ENCODE measurements at regions not wholly inside any gene's neighbourhood (a gene's known extent, or its start where the extent isn't known, plus 50 kb on each side); places are given as distances from the start of the nearest gene placed in this dataset.

DNA sequence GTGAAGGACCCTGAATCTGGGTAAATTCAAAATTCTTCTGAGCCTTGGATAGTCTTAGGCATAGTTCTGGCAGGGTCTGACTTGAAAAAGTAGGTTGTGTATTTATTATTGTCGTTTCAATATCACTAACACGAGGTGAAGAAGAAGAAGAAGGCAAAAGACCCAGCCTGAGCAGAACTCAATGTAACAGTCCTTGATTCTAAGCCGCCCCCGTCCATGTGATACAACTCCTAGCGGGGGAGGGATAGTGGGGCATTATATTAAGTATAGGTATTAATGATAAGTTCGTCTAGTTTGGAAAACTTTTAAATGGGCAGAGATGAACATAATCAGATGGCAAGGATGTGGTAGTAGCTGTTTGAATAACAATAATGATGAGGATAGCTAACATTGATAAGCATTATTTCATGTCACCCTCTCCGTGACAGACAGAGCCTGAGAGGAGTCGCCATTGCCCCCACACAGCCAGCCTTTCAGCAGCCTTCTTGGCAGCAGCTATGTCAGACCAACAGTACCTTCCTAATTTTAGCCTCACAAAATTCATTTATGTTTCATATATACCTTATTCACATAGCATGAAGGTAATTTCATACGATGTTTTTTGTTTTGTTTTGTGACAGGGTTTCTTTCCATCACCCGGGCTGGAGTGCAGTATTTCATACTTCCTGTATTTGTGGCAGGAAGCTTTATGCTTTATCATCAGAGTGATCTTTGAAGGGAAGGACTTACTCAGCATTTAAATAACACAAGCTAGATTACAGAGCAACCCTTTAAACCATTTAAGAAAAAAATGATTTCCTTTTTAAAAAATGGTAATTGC, 64.4 kb upstream of the NPAS1 start:
- TF ChIP-seq, protein P1, sequence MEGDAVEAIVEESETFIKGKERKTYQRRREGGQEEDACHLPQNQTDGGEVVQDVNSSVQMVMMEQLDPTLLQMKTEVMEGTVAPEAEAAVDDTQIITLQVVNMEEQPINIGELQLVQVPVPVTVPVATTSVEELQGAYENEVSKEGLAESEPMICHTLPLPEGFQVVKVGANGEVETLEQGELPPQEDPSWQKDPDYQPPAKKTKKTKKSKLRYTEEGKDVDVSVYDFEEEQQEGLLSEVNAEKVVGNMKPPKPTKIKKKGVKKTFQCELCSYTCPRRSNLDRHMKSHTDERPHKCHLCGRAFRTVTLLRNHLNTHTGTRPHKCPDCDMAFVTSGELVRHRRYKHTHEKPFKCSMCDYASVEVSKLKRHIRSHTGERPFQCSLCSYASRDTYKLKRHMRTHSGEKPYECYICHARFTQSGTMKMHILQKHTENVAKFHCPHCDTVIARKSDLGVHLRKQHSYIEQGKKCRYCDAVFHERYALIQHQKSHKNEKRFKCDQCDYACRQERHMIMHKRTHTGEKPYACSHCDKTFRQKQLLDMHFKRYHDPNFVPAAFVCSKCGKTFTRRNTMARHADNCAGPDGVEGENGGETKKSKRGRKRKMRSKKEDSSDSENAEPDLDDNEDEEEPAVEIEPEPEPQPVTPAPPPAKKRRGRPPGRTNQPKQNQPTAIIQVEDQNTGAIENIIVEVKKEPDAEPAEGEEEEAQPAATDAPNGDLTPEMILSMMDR (IDR thresholded peaks at IDR 0.05; ENCODE audit: extremely low read depth, insufficient read depth, missing control alignments), result no peak
- in situ Hi-C loops (cut with MboI; ENCODE audit: low pct_unique_long_range_greater_than_20kb, low sequenced_read_pairs, unreplicated experiment), result no loop called here
- DNase-seq (ENCODE audit: low spot score), result no peak

DNA sequence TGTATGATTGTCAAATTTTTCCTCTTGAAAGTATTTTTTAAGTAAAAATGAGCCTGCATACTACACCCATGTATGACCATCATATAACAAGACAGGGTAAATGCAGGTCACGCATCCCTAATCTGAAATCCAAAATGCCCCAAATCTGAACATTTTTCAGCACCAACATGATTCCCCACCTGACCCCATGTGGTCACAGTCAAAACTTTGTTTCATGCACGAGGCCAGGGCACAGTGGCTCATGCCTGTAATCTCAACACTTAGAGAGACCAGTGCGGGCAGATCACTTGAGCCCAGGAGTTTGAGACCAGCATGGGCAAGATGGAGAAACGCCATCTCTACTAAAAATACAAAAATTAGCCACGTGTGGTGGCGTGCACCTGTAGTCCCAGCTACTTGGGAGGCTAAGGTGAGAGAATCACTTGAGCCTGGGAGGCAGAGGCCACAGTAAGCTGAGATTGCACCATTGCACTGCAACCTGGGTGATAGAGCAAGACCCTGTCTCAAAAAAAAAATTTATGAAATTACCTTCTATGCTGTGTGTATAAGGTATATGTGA, 63.7 kb upstream of the NPAS1 start:
- in situ Hi-C loops (cut with MboI; ENCODE audit: low pct_unique_long_range_greater_than_20kb, low sequenced_read_pairs, unreplicated experiment), result no loop called here
- DNase-seq (ENCODE audit: low spot score), result no peak
- TF ChIP-seq, protein P1 (IDR thresholded peaks at IDR 0.05; ENCODE audit: extremely low read depth, insufficient read depth, missing control alignments), result no peak

DNA sequence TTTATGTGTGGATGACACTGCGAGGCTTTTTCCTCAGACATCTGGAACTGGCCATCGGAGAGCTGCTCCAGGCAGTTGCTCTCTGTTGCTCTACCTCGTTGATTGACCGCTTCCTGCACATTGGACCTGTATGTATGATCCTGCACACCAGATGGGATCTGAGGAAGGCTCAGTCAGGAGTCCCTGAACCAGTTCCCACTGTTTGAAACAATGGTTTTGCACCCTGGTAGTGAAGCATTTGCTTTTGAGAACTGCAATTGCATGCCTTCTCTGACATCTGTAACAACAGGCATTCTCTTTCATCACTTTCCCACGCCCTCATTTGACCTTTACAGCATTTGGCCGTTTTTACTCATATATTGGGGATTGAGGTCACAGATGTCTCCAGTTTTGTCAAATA, 61.1 kb upstream of the NPAS1 start:
- DNase-seq (ENCODE audit: low spot score), result no peak
- in situ Hi-C loops (cut with MboI; ENCODE audit: low pct_unique_long_range_greater_than_20kb, low sequenced_read_pairs, unreplicated experiment), result no loop called here
- TF ChIP-seq, protein P1 (IDR thresholded peaks at IDR 0.05; ENCODE audit: extremely low read depth, insufficient read depth, missing control alignments), result no peak

DNA sequence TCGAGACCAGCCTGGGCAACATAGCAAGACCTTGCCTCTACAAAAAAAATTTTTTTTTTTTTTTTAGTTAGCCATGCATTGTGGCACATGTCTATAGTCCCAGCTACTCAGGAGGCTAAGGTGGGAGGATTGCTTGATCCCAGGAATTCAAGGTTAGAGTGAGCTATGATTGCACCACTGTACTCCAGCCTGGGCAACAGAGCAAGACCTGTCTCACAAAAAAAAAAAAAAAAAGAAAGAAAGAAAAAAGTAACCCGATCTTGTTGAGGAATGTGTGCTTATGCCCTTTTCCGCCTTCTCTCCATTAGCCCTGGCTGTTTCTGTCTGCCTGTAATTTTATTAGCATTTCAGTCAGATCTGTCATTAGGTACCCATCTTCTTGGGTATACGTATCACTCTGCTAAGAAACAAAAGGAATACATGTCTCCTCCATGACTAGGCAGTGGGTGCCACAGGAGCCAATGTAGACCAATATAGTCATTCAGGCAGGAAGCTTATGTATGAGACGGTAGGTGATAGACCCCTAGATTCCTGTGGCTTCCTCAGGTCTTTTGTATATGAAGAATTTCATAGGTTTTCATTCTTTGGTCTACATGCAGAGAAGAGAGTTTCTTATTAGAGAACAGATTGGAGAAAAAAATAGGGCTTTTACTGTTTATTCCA, 59.6 kb upstream of the NPAS1 start:
- no peak for DNase-seq (ENCODE audit: low spot score)
- TF ChIP-seq, protein P1 (IDR thresholded peaks at IDR 0.05; ENCODE audit: extremely low read depth, insufficient read depth, missing control alignments), result no peak
- in situ Hi-C loops (cut with MboI; ENCODE audit: low pct_unique_long_range_greater_than_20kb, low sequenced_read_pairs, unreplicated experiment), result no loop called here

DNA sequence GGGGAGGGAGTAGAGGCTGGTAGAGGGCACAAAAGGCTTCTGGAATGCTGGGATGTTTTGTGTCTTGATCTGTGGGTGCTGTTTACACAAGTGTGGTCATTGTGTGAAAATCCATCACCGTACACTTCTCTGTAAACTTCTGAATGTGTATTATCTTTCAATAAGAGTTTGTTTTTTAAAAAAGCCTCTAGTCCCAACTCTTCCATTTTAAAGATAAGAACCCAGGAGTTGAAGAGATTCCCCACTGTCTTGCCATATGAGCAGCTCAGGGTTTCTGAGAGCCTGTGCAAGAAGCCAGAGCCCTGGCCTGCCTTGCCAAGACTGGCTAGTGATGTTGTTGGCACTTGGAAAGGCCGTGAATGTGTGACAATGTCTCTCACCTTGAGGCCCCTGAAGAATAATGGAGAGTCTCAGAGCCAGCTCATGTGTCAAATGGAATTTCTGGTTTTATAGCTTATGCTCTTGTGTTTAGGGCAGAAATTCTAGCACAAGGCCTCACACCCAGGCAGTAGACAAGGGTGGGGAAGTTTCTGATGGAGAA, 57.5 kb upstream of the NPAS1 start:
- in situ Hi-C loops (cut with MboI; ENCODE audit: low pct_unique_long_range_greater_than_20kb, low sequenced_read_pairs, unreplicated experiment), result no loop called here
- no peak for DNase-seq (ENCODE audit: low spot score)
- TF ChIP-seq, protein P1 (IDR thresholded peaks at IDR 0.05; ENCODE audit: extremely low read depth, insufficient read depth, missing control alignments), result no peak

DNA sequence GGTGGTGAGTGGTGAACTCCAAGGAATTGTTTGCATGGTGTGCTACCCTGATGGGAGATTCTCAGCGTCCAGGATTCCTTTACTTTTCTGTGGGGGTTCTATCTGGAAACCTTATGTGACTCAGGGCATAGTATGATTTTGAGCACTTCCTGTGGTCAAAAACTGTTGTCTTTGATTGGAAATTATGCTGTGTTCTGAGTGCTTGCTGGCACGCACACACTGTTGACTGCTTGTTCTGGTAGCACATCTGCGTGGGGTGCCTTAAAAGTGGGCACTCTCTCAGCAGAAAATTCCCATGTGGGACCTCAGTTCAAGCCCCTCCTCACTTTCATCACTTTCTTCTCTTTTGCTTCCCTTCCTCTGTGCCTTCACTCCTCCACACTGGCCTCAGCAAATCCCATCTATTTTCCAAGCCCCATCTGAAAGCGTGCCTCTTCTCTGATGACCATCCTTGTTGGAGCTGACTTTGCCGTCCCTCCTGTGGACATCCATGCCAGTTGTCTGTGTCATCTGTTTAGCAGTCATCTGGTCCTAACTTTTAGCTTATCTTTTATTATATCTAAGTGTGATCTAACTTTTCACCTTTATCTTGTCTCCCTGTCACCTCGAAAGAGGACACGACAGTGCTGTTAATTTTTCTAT, 56.4 kb upstream of the NPAS1 start:
- in situ Hi-C loops (cut with MboI; ENCODE audit: low pct_unique_long_range_greater_than_20kb, low sequenced_read_pairs, unreplicated experiment), result no loop called here
- DNase-seq (ENCODE audit: low spot score), result no peak
- TF ChIP-seq, protein P1 (IDR thresholded peaks at IDR 0.05; ENCODE audit: extremely low read depth, insufficient read depth, missing control alignments), result no peak

Measured in GM13977 (cell line).